Globus pallidus (tissue), 1 donor: ENCODE measurements at regions not wholly inside any gene's neighbourhood (a gene's known extent, or its start where the extent isn't known, plus 50 kb on each side); places are given as distances from the start of the nearest gene placed in this dataset.
"Not testable (repeated sequence)": the region's sequence is repeated elsewhere in the genome, so short reads cannot be mapped to it uniquely, and the experiment has no call there.

ENCODE experiments used
- DNase-seq: peaks from one replicate; pipeline ENCODE4 v3.0.0-alpha.2; 2015; ENCODE audit warnings: low spot score

GRCh38 chr6:10343320-10343719 is 71.6 kb downstream of the TFAP2A start:
- DNase-seq: no peak

GRCh38 chr6:10341605-10342004 is 73.3 kb downstream of the TFAP2A start:
- DNase-seq: no peak

GRCh38 chr6:10338151-10338550 is 76.7 kb downstream of the TFAP2A start:
- no peak for DNase-seq

GRCh38 chr6:10337376-10337775 is 77.5 kb downstream of the TFAP2A start:
- not testable (repeated sequence) for DNase-seq

- DNase-seq: no peak
Observed at GRCh38 chr6:10332111-10332510, 82.8 kb downstream of the TFAP2A start.

GRCh38 chr6:10331334-10331968 is 83.4 kb downstream of the TFAP2A start:
- DNase-seq: no peak

GRCh38 chr6:10330515-10330914 is 84.4 kb downstream of the TFAP2A start:
- DNase-seq: no peak

GRCh38 chr6:10323018-10323417 is 91.9 kb downstream of the TFAP2A start:
- DNase-seq: no peak

GRCh38 chr6:10320291-10320690 is 94.6 kb downstream of the TFAP2A start:
- DNase-seq: no peak

- DNase-seq: peak; percentile 91
Observed at GRCh38 chr6:10316373-10316721, 98.5 kb downstream of the TFAP2A start.

- no peak for DNase-seq
Observed at GRCh38 chr6:10315658-10316372, 99.1 kb downstream of the TFAP2A start.

- peak; percentile 29 for DNase-seq
Observed at GRCh38 chr6:10315034-10315433, 99.8 kb downstream of the TFAP2A start.

GRCh38 chr6:10314163-10314955 is 100.5 kb downstream of the TFAP2A start:
- no peak for DNase-seq

- no peak for DNase-seq
Observed at GRCh38 chr6:10313799-10314162, 101.1 kb downstream of the TFAP2A start.

GRCh38 chr6:10312445-10312844 is 102.4 kb downstream of the TFAP2A start:
- DNase-seq: no peak

- DNase-seq: not testable (repeated sequence)
Observed at GRCh38 chr6:10311546-10312405, 103.1 kb downstream of the TFAP2A start.

- DNase-seq: no peak
Observed at GRCh38 chr6:10310826-10311225, 104.0 kb downstream of the TFAP2A start.

- no peak for DNase-seq
Observed at GRCh38 chr6:10310330-10310653, 104.6 kb downstream of the TFAP2A start.

- no peak for DNase-seq
Observed at GRCh38 chr6:10309457-10310329, 105.2 kb downstream of the TFAP2A start.

GRCh38 chr6:10307476-10307875 is 107.4 kb downstream of the TFAP2A start:
- DNase-seq: no peak

GRCh38 chr6:10307028-10307427 is 107.8 kb downstream of the TFAP2A start:
- DNase-seq: no peak
